Common myeloid progenitor, CD34-positive (primary cell): ENCODE measurements at regions not wholly inside any gene's neighbourhood (a gene's known extent, or its start where the extent isn't known, plus 50 kb on each side); places are given as distances from the start of the nearest gene placed in this dataset.

ENCODE experiments used
- CTCF ChIA-PET: fragments of 350-600 bp; sonication (Branson Sonifier 250); formaldehyde crosslinking; loops from one replicate; lab custom pipeline; 2021; ENCODE audit warnings: antibody characterized with exemption; lab: Charles Lee
- POLR2A ChIA-PET: fragments of 350-600 bp; sonication (Branson Sonifier 250); formaldehyde crosslinking; loops from one replicate; lab custom pipeline; 2021; ENCODE audit warnings: antibody characterized with exemption; lab: Charles Lee
- DNase-seq, 3 donors: peaks; one replicate each; pipeline versions ENCODE4 v3.0.0 to v3.0.0-alpha.2; 2013
- H3K27ac ChIP-seq, 2 experiments: 1 replicate in 1 of 2; 2 replicates in 1 of 2; pipeline ENCODE4 v1.7.0; 2013; ENCODE audit warnings: inconsistent platforms in 2 of 2, low read length in 2 of 2, mild to moderate bottlenecking in 2 of 2, low read depth in 1 of 2, moderate library complexity in 1 of 2; ENCODE audit not compliant: severe bottlenecking in 2 of 2, insufficient read depth in 1 of 2, poor library complexity in 1 of 2
- H3K27me3 ChIP-seq, 5 experiments: replicated peaks in 2 of 5; 1 replicate in 3 of 5; 2 replicates in 2 of 5; pipeline versions ENCODE4 v1.6.1 to v1.7.0; 2013; ENCODE audit warnings: low read length in 4 of 5, mild to moderate bottlenecking in 2 of 5, moderate library complexity in 2 of 5, inconsistent platforms in 1 of 5; ENCODE audit not compliant: insufficient read depth in 5 of 5, control insufficient read depth in 4 of 5
- H3K36me3 ChIP-seq, 4 experiments: 1 replicate in 2 of 4; 2 replicates in 2 of 4; pipeline versions ENCODE4 v1.6.1 to v1.7.0; 2013; ENCODE audit warnings: low read length in 3 of 4, control low read depth in 1 of 4, mild to moderate bottlenecking in 1 of 4; ENCODE audit not compliant: control insufficient read depth in 4 of 4, insufficient read depth in 4 of 4
- H3K4me1 ChIP-seq, 4 experiments: 1 replicate in 3 of 4; 2 replicates in 1 of 4; pipeline versions ENCODE4 v1.6.1 to v1.7.1; 2013; ENCODE audit warnings: low read length in 3 of 4, mild to moderate bottlenecking in 3 of 4, control low read depth in 1 of 4, inconsistent platforms in 1 of 4, moderate library complexity in 1 of 4; ENCODE audit not compliant: control insufficient read depth in 4 of 4, insufficient read depth in 4 of 4; ENCODE audit errors: control extremely low read depth in 1 of 4
- H3K4me3 ChIP-seq, 7 experiments: 1 replicate in 4 of 7; 2 replicates in 3 of 7; pipeline versions ENCODE4 v1.5.1 to v1.7.0; 2013; ENCODE audit warnings: mild to moderate bottlenecking in 7 of 7, low read length in 6 of 7, moderate library complexity in 6 of 7, inconsistent platforms in 2 of 7, low read depth in 2 of 7, control low read depth in 1 of 7; ENCODE audit not compliant: insufficient read depth in 4 of 7, control insufficient read depth in 1 of 7; ENCODE audit errors: extremely low read depth in 1 of 7
- H3K9me3 ChIP-seq, 5 experiments: 1 replicate in 4 of 5; 2 replicates in 1 of 5; pipeline versions ENCODE4 v1.6.1 to v1.7.1; 2013; ENCODE audit warnings: low read length in 4 of 5, mild to moderate bottlenecking in 2 of 5, inconsistent platforms in 1 of 5, low read depth in 1 of 5, moderate library complexity in 1 of 5; ENCODE audit not compliant: control insufficient read depth in 4 of 5, insufficient read depth in 2 of 5; ENCODE audit errors: control extremely low read depth in 1 of 5
- WGBS: methylation state at CpG from one replicate; pipeline ENCODE4 v1.1.5; 2013; ENCODE audit not compliant: insufficient coverage; 5-methylcytosine and 5-hydroxymethylcytosine counted together

DNA sequence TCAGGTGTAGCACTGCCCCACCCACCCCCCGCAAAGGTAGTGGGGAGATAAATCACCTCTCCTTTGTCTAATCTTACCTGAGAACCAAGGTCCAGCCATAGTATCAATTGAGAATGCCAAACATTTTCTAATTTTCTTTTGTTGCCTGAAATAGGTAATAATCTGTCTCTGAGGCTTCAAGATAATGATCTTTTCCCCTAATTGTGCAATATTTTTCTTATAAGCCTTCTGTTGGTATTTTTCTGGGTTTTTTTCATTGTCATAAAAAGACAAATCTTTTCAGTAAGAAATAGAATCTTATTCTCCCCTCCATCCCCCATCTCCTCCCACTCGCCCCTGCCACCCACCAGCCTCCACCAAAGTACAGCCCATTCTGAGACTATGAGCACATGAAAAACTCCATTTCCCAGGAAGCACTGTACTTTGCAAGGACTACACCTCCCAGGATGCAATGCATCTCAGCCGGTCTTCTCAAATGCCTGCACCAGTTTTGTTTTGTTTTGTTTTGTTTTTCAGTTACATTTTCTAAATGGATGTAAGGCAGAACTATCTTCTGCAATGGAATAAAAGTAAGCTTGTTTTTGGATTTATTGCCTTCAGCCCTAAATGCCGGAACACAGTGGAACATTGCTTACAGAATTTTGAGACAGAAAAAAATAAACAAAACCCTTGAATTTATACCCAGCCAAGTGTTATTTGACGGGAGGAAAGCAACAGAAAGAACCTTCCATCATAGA lies 268.0 kb downstream of the TFAP2A start:
- no peaks in the 10 kb centered on the region for H3K36me3 ChIP-seq
- DNase-seq, result peak; percentile 12 to 48 (median 43)
- no peaks in the 10 kb centered on the region for H3K9me3 ChIP-seq
- 40% methylated on average over 1 of the region's 5 CpGs for WGBS
- H3K27me3 ChIP-seq, result peaks cover 0 to 4% (median 0%) of the 10 kb centered on the region in 5 experiments
- no peak overlapping the region for H3K27ac ChIP-seq
- ChIA-PET POLR2A (no interaction called here), CTCF (no interaction called here)
- H3K4me1 ChIP-seq, result no peaks in the 10 kb centered on the region
- peak overlapping the region in 4 of 7 experiments; percentile 24 to 56 (median 42) for H3K4me3 ChIP-seq

DNA sequence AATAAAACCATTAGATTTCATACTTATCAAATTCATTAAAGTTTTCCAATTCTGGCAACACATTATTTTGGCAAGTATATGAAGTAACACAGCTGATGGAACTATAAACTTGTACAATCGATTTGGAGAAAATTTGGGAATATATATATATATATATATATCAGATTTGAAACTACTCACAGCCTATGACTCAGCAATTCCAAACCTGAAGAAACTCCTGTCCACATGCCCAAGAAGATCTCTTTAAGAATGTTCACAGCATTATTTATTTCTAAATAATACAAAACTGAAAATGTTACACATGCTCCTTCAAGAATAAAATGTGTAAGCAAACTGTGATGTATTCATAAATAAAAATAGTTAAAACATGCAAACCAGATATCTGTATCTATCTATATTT lies 270.1 kb downstream of the TFAP2A start:
- H3K4me3 ChIP-seq, result no peak overlapping the region
- H3K27me3 ChIP-seq, result peaks cover 0 to 4% (median 0%) of the 10 kb centered on the region in 5 experiments
- H3K9me3 ChIP-seq, result no peaks in the 10 kb centered on the region
- POLR2A ChIA-PET, result no interaction called here
- H3K36me3 ChIP-seq, result no peaks in the 10 kb centered on the region
- no peak for DNase-seq
- CTCF ChIA-PET, result no interaction called here
- WGBS, result no CpG with 5 or more reads among the region's 1 CpG
- H3K27ac ChIP-seq, result no peak overlapping the region
- H3K4me1 ChIP-seq, result no peaks in the 10 kb centered on the region

DNA sequence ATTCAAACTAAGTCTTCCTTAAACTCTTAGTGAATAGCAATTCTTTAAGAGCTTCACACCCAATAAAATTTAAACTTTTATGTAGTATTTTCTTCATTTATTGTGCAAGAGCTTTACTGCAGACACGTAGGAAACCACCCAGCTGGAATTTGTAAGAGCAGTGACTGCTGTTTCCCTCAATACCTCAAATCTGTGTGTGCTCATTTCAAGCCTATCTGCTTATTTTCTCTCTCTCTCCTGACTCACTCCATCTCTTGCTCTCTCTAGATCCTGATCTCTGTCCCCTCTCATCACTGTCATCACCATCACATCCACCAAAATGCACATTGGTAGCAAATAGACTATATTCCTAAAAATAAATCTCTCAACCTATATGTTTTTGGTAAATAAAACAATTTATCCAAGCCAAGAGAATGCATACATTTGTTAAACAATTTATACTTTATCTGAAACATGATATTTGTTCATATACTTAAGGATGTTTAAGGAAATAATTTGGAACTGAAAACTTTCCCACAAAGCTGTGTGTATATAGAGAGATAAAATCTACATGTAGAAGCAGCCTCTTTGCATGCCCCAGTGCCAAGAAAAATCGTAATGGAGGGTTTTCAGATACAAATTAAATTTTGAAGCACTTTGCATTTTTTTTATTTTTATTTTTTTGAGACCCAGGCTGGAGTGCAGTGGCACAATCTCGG lies 273.0 kb downstream of the TFAP2A start:
- POLR2A ChIA-PET, result no interaction called here
- DNase-seq, result no peak
- Histone ChIP-seq H3K27ac (no peak overlapping the region), H3K36me3 (no peaks in the 10 kb centered on the region), H3K4me1 (no peaks in the 10 kb centered on the region), H3K27me3 (no peaks in the 10 kb centered on the region), H3K9me3 (peaks cover 0 to 2% (median 0%) of the 10 kb centered on the region in 5 experiments), H3K4me3 (no peak overlapping the region)
- WGBS, result 97% methylated on average over 3 of the region's 3 CpGs
- CTCF ChIA-PET, result no interaction called here

DNA sequence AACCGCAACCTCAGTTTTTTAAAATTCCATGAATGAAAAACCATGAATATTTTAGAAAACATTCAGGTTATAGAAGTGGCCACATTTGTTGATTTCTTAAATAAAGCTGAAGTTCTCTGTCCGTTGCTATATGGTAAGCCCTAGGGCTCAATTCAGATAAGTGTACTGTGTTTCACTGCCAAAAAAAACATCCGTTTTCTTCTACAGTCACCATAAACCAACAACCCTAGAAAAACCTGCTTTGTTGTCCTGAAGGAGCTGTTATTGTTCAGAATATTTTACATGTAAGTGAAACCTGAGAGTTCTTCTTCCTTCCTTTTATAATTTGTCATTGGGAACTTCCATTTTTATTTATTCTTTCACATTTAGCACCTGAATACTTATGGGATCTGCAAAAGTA lies 274.1 kb downstream of the TFAP2A start:
- Histone ChIP-seq H3K4me3 (no peak overlapping the region), H3K4me1 (no peaks in the 10 kb centered on the region), H3K9me3 (peaks cover 0 to 2% (median 0%) of the 10 kb centered on the region in 5 experiments), H3K27me3 (no peaks in the 10 kb centered on the region), H3K27ac (no peak overlapping the region), H3K36me3 (no peaks in the 10 kb centered on the region)
- ChIA-PET POLR2A (no interaction called here), CTCF (no interaction called here)
- DNase-seq, result no peak
- WGBS, result 80% methylated on average over 1 of the region's 3 CpGs

DNA sequence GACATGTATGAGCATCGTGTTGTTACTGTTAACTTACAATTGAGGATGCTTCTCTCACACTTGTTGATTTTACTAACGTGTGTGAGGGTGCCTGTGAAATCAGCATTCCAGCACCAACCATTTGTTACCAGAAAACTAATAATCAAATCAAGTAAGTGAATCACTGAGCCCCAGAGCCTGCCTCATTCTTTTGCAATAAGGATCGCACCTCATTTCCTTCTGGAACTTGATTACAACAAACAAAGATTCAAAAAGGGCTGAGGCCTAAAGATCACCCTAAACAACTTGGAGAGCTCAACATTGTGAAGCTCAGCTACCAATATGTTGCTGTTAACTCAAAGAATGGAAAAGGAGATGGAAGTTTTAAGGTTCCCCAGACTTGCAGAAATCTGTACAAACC lies 274.7 kb downstream of the TFAP2A start:
- no peaks in the 10 kb centered on the region for H3K36me3 ChIP-seq
- H3K4me3 ChIP-seq, result no peak overlapping the region
- H3K9me3 ChIP-seq, result peaks cover 0 to 2% (median 0%) of the 10 kb centered on the region in 5 experiments
- no peaks in the 10 kb centered on the region for H3K27me3 ChIP-seq
- POLR2A ChIA-PET, result no interaction called here
- H3K4me1 ChIP-seq, result no peaks in the 10 kb centered on the region
- DNase-seq, result no peak
- CTCF ChIA-PET, result no interaction called here
- WGBS, result no CpG with 5 or more reads among the region's 3 CpGs
- H3K27ac ChIP-seq, result no peak overlapping the region

DNA sequence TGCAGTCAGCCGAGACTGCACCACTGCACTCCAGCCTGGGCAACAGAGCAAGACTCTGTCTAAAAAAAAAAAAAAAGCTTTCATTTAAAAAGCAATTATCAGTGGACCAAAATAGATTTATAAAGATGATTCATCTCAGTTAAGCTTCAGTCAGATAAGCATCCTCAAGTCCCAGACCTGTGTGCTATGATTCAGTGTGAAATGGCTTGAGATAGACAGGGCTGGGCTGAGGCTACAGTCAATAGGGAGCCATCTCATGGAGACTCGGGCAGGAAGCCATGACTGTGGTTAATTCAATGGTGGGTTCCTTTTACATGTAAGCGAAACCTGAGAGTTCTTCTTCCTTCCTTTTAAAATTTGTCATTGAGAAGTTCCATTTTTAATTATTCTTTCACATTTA lies 276.0 kb downstream of the TFAP2A start:
- no peak for DNase-seq
- POLR2A ChIA-PET, result no interaction called here

DNA sequence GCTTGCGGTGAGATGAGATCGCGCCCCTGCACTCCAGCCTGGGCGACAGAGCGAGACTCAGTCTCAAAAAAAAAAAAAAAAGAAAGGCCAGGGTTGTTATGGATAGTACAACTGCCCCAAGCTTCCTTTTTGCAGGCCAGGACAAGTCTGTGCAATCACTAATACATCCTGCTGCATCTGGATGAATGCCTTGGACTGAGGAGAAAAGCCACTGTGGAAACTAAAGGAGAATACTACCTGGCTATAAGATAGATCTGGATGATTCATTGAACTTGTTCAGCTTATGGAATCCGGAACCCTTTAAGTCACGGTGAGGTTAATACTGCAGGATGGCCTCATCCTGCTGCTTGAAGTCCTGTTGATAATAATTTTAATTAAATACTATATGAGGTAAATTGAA lies 278.2 kb downstream of the TFAP2A start:
- no CpG with 5 or more reads among the region's 7 CpGs for WGBS
- Histone ChIP-seq H3K27me3 (no peaks in the 10 kb centered on the region), H3K36me3 (no peaks in the 10 kb centered on the region), H3K27ac (no peak overlapping the region), H3K9me3 (peaks cover 0 to 2% (median 0%) of the 10 kb centered on the region in 5 experiments), H3K4me1 (no peaks in the 10 kb centered on the region), H3K4me3 (no peak overlapping the region)
- ChIA-PET POLR2A (no interaction called here), CTCF (no interaction called here)
- no peak for DNase-seq

More for the DNA sequence above, 276.0 kb downstream of the TFAP2A start:
- H3K9me3 ChIP-seq, result peaks cover 0 to 2% (median 0%) of the 10 kb centered on the region in 5 experiments
- WGBS, result 40% methylated on average over 2 of the region's 3 CpGs
- no peak overlapping the region for H3K27ac ChIP-seq
- H3K4me1 ChIP-seq, result no peaks in the 10 kb centered on the region
- H3K27me3 ChIP-seq, result no peaks in the 10 kb centered on the region
- H3K4me3 ChIP-seq, result no peak overlapping the region
- no peaks in the 10 kb centered on the region for H3K36me3 ChIP-seq
- CTCF ChIA-PET, result no interaction called here
